Lower leg skin (tissue), 4 donors: ENCODE measurements at regions not wholly inside any gene's neighbourhood (a gene's known extent, or its start where the extent isn't known, plus 50 kb on each side); places are given as distances from the start of the nearest gene placed in this dataset.

Source experiments
- DNase-seq, 2 donors: peaks; one replicate each; pipeline ENCODE4 v3.0.0-alpha.2; 2019; ENCODE audit warnings: low spot score in 2 of 2
- H3K4me3 ChIP-seq: fragments of 200-600 bp; sonication (generic); 2 replicates; pipeline ENCODE4 v1.5.1; 2017; ENCODE audit warnings: mild to moderate bottlenecking, low read depth; ENCODE audit not compliant: poor library complexity, severe bottlenecking
- POLR2A ChIP-seq, 2 donors: fragments of 450-650 bp; IDR thresholded peaks; one replicate each; pipeline ENCODE4 v1.6.1; 2016 to 2017; ENCODE audit warnings: antibody characterized with exemption in 2 of 2, mild to moderate bottlenecking in 1 of 2, moderate library complexity in 1 of 2
- WGBS, 2 donors: methylation state at CpG; one replicate each; pipeline ENCODE4 v1.1.5; 2018; 5-methylcytosine and 5-hydroxymethylcytosine counted together
- intact Hi-C: fragments of 100-400 bp; cut with DNase I; formaldehyde crosslinking; loops from one replicate; pipeline ENCODE4 v1.15.0; 2023; ENCODE audit warnings: low total_unique reads
- TF ChIP-seq, protein P1 (sequence below), 3 donors: fragments of 450-650 bp; IDR thresholded peaks; one replicate each; pipeline ENCODE4 v1.5.1; 2016; ENCODE audit warnings: antibody characterized with exemption in 3 of 3, mild to moderate bottlenecking in 3 of 3, moderate library complexity in 2 of 3

DNA sequence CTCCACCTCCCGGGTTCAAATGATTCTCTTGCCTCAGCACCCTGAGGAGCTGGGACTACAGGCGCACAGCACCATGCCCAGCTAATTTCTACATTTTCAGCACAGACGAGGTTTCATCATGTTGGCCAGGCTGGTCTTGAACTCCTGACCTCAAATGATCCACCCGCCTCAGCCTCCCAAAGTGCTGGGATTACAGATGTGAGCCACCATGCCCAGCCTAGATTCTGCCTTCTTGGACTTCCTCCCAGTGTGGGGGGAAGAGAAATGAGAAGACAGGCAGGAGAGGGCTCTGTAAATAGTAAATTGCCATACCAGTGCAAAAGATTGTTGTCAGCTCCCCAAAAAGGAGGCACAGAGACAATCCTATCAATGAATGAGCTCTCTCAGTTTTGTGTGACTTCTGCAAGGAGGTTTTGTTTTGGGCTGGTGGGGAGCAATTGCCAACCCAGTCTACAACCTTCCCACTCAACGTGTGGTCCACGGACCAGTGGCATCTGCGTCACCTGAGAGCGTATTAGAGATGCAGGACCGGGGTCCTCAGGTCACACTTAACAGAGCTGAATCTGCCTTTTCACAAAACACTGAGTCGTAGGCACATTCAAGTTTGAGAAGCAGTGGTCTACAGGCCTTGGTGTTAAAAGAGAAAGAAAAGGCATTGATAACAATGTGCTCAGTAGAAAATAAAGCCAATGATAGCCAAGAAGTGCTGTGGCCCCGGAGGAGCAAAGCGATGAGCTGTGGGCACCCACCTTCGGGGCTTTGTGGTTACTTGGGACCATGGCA lies 78.1 kb downstream of the MYCN start:
- intact Hi-C loops = no loop called here
- H3K4me3 ChIP-seq = no peak overlapping the region
- WGBS, 2 donors = 92 to 94% methylated on average over 13 of the region's 13 CpGs
- TF ChIP-seq, protein P1, sequence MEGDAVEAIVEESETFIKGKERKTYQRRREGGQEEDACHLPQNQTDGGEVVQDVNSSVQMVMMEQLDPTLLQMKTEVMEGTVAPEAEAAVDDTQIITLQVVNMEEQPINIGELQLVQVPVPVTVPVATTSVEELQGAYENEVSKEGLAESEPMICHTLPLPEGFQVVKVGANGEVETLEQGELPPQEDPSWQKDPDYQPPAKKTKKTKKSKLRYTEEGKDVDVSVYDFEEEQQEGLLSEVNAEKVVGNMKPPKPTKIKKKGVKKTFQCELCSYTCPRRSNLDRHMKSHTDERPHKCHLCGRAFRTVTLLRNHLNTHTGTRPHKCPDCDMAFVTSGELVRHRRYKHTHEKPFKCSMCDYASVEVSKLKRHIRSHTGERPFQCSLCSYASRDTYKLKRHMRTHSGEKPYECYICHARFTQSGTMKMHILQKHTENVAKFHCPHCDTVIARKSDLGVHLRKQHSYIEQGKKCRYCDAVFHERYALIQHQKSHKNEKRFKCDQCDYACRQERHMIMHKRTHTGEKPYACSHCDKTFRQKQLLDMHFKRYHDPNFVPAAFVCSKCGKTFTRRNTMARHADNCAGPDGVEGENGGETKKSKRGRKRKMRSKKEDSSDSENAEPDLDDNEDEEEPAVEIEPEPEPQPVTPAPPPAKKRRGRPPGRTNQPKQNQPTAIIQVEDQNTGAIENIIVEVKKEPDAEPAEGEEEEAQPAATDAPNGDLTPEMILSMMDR (IDR thresholded peaks at IDR 0.05) = no peak
- no peak for TF ChIP-seq POLR2A (IDR thresholded peaks at IDR 0.05)
- DNase-seq = peak in 1 of 2 donors; percentile 43

DNA sequence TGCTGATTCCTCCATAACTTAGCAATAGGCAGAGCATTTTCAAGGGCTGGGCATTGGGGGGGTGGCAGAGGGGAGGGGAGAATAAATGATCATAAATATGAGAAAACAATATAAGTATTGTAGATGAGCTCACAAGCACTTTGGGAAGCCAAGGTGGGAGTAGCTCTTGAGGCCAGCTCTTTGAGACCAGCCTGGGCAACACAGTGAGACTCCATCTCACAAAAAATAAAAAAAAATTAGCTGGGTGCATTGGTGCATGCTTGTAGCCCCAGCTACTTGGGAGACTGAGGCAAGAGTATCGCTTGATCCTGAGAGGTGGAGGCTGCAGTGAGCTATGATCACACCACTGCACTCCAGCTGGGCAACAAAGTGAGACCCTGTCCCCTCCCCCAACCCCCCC lies 75.9 kb downstream of the MYCN start:
- intact Hi-C loops = no loop called here
- no peak for TF ChIP-seq POLR2A (IDR thresholded peaks at IDR 0.05)
- TF ChIP-seq, protein P1 (IDR thresholded peaks at IDR 0.05) = no peak
- peak in 1 of 2 donors; percentile 10 for DNase-seq
- no peak overlapping the region for H3K4me3 ChIP-seq
- 88 to 100% methylated on average over 1 of the region's 1 CpG for WGBS, 2 donors

DNA sequence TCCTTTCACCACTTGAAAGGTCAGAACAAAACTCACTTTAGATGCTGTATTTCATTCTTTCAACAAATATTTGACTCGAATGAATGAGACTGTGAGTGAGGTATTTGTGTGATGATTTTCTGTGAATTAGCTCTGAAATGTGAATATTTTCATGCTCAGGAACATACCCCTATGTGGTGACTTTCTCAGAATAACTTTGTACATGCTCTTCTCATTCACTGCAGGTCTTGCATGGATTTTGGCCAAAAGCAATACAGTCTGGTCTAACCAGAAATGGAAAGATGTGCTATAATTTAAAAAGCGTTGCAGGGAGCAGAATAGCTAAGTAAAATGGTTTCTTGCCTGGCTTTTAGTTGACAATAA lies 75.5 kb downstream of the MYCN start:
- 16 to 28% methylated on average over 2 of the region's 2 CpGs for WGBS, 2 donors
- TF ChIP-seq, protein P1 (IDR thresholded peaks at IDR 0.05) = no peak
- TF ChIP-seq POLR2A (IDR thresholded peaks at IDR 0.05) = no peak
- no peak for DNase-seq
- intact Hi-C loops = no loop called here
- H3K4me3 ChIP-seq = no peak overlapping the region

DNA sequence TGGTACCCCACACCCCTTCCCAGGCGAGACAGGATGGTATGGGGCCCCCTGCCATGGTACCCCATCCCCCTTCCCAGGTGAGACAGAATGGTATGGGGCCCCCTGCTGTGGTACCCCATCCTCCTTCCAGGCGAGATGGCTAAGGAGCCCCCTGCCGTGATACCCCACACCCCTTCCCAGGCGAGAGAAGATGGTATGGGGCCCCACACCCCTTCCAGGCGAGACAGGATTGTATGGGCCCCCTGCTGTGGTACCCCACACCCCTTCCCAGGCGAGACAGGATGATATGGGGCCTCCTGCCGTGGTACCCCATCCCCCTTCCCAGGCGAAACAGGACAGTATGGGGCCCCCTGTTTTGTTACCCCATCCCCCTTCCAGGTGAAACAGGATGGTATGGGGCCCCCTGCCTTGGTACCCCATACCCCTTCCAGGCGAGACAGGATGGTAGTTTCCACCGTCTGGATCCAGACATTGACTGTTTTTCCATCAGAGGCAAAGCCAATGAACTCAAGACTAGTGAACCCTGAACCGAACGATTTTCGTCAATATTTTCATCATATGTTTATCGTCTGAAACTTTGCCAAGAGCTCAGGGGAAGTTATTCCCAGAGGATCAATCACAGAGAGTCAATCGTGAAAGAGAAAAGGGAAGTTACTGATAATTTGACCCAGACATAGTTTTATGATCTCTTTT lies 75.0 kb downstream of the MYCN start:
- no peak overlapping the region for H3K4me3 ChIP-seq
- peak in 1 of 2 donors; percentile 46 for DNase-seq
- intact Hi-C loops = no loop called here
- 65 to 66% methylated on average over 15 of the region's 15 CpGs for WGBS, 2 donors
- TF ChIP-seq POLR2A (IDR thresholded peaks at IDR 0.05) = no peak
- TF ChIP-seq, protein P1 (IDR thresholded peaks at IDR 0.05) = no peak

DNA sequence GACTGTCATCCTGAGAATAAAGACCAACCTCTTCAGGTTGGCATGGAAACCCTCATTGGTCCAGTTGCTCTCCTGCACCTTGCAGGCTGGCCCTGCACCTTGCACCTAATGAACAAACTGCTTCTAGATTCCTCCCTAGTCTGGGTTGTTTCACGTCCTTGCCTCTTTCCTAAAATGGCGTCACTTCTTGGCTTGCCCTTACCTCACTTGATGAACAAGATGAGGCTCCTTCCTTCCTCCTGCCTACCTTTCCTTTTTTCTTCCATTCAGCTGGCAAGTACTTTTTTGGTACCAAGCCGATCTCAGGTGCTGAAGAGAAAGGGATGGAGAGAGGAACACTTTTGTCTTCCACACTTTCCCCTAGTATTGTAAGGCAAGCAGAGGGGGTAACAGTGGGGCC lies 74.5 kb downstream of the MYCN start:
- 82% methylated on average over 3 of the region's 3 CpGs for WGBS, 2 donors
- no peak overlapping the region for H3K4me3 ChIP-seq
- DNase-seq = no peak
- no peak for TF ChIP-seq POLR2A (IDR thresholded peaks at IDR 0.05)
- TF ChIP-seq, protein P1 (IDR thresholded peaks at IDR 0.05) = no peak
- intact Hi-C loops = no loop called here
